Neural progenitor cell (in vitro differentiated cells): ENCODE measurements at regions not wholly inside any gene's neighbourhood (a gene's known extent, or its start where the extent isn't known, plus 50 kb on each side); places are given as distances from the start of the nearest gene placed in this dataset.
A peak's percentile ranks its signal among the peaks of the same experiment; 100 is the strongest.

Source experiments
- DNase-seq: peaks from one replicate; pipeline ENCODE4 v3.0.0-alpha.2; 2016; ENCODE audit warnings: low spot score
- H2AFZ ChIP-seq: fragments of 200-600 bp; sonication (generic); replicated peaks from 2 replicates; pipeline ENCODE4 v1.6.1; 2016; ENCODE audit warnings: antibody characterized with exemption
- H3F3A ChIP-seq: fragments of 200-600 bp; sonication (generic); 2 replicates; pipeline ENCODE4 v1.6.1; 2016; ENCODE audit warnings: antibody characterized with exemption, low read depth
- H3K27ac ChIP-seq: fragments of 200-600 bp; sonication (generic); 2 replicates; pipeline ENCODE4 v1.5.1; 2016; ENCODE audit warnings: mild to moderate bottlenecking
- H3K27me3 ChIP-seq: fragments of 200-600 bp; sonication (generic); 2 replicates; pipeline ENCODE4 v1.6.1; 2016; ENCODE audit warnings: mild to moderate bottlenecking, moderate library complexity
- H3K36me3 ChIP-seq: fragments of 200-600 bp; sonication (generic); 2 replicates; pipeline ENCODE4 v1.5.1; 2016
- H3K4me1 ChIP-seq: fragments of 200-600 bp; sonication (generic); 2 replicates; pipeline ENCODE4 v1.6.1; 2016; ENCODE audit warnings: mixed run types
- H3K4me2 ChIP-seq: fragments of 200-600 bp; sonication (generic); 2 replicates; pipeline ENCODE4 v1.6.1; 2016
- H3K4me3 ChIP-seq: fragments of 200-600 bp; sonication (generic); 2 replicates; pipeline ENCODE4 v1.5.1; 2016
- H3K79me2 ChIP-seq: fragments of 200-600 bp; sonication (generic); 2 replicates; pipeline ENCODE4 v1.6.1; 2016; ENCODE audit warnings: low read depth
- H3K9ac ChIP-seq: fragments of 200-600 bp; sonication (generic); 2 replicates; pipeline ENCODE4 v1.6.1; 2016
- H3K9me3 ChIP-seq: fragments of 200-600 bp; sonication (generic); 2 replicates; pipeline ENCODE4 v1.5.1; 2016; ENCODE audit warnings: low read depth
- H4K20me1 ChIP-seq: fragments of 200-600 bp; sonication (generic); 2 replicates; pipeline ENCODE4 v1.6.1; 2016; ENCODE audit warnings: low read depth
- H3K27ac Mint-ChIP-seq: 3 replicates; pipeline ENCODE4 v1.8.0; 2021; ENCODE audit warnings: mixed read lengths
- H3K27me3 Mint-ChIP-seq: 2 replicates; pipeline ENCODE4 v1.8.0; 2022; ENCODE audit warnings: low read depth, mild to moderate bottlenecking, inconsistent platforms, moderate library complexity, mixed read lengths; ENCODE audit not compliant: insufficient read depth
- H3K36me3 Mint-ChIP-seq: 3 replicates; pipeline ENCODE4 v1.8.0; 2021; ENCODE audit warnings: mixed read lengths
- H3K4me1 Mint-ChIP-seq: 3 replicates; pipeline ENCODE4 v1.8.0; 2021; ENCODE audit warnings: mixed read lengths
- H3K4me3 Mint-ChIP-seq: 3 replicates; pipeline ENCODE4 v1.8.0; 2021; ENCODE audit warnings: mild to moderate bottlenecking, moderate library complexity, mixed read lengths
- H3K9me3 Mint-ChIP-seq: 3 replicates; pipeline ENCODE4 v1.8.0; 2020; ENCODE audit warnings: mixed read lengths
- EZH2 ChIP-seq: fragments of 200-600 bp; sonication (generic); IDR thresholded peaks from 2 replicates; pipeline ENCODE4 v1.6.1; 2017; ENCODE audit warnings: antibody characterized with exemption, mild to moderate bottlenecking, moderate library complexity
- EZH2phosphoT487 ChIP-seq: fragments of 200-600 bp; sonication (generic); IDR thresholded peaks from 2 replicates; pipeline ENCODE4 v1.6.1; 2017; ENCODE audit warnings: antibody characterized with exemption
- TF ChIP-seq, protein P1 (sequence below): fragments of 200-600 bp; sonication (generic); IDR thresholded peaks from 2 replicates; pipeline ENCODE4 v1.5.1; 2017; ENCODE audit warnings: antibody characterized with exemption, mild to moderate bottlenecking

DNA sequence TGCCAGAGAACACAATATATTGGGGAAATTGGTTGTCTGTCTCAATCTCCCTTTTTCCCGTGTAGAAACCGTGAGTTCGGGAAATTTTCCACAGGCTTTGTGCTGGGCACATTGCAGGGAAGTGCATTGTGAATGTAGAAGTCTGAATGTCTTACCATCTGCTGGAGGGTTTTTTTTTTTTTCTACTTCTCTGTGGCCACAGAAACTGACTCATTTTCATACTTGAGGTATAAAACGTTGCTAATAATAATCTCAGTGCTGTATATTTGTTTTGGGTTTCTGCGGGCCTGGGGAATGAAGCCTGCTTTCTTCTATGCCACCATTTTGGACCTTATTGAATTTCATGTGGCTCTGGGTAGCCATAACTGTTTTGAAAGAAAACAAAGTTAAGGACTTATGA is 1001.2 kb downstream of the STIM2 start:
- TF ChIP-seq EZH2phosphoT487, result no peak
- TF ChIP-seq, protein P1, sequence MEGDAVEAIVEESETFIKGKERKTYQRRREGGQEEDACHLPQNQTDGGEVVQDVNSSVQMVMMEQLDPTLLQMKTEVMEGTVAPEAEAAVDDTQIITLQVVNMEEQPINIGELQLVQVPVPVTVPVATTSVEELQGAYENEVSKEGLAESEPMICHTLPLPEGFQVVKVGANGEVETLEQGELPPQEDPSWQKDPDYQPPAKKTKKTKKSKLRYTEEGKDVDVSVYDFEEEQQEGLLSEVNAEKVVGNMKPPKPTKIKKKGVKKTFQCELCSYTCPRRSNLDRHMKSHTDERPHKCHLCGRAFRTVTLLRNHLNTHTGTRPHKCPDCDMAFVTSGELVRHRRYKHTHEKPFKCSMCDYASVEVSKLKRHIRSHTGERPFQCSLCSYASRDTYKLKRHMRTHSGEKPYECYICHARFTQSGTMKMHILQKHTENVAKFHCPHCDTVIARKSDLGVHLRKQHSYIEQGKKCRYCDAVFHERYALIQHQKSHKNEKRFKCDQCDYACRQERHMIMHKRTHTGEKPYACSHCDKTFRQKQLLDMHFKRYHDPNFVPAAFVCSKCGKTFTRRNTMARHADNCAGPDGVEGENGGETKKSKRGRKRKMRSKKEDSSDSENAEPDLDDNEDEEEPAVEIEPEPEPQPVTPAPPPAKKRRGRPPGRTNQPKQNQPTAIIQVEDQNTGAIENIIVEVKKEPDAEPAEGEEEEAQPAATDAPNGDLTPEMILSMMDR, result no peak
- no peak for TF ChIP-seq EZH2
- no peaks in the 10 kb centered on the region for H3F3A ChIP-seq
- Mint-ChIP-seq H3K36me3 (no peaks in the 10 kb centered on the region), H3K27me3 (no peaks in the 10 kb centered on the region), H3K9me3 (peaks cover 2% of the 10 kb centered on the region), H3K4me3 (no peak overlapping the region), H3K4me1 (no peaks in the 10 kb centered on the region), H3K27ac (no peak overlapping the region)
- H4K20me1 ChIP-seq, result no peaks in the 10 kb centered on the region
- H3K9me3 ChIP-seq, result no peaks in the 10 kb centered on the region
- H3K36me3 ChIP-seq, result no peaks in the 10 kb centered on the region
- H3K4me3 ChIP-seq, result no peak overlapping the region
- no peak for DNase-seq
- no peaks in the 10 kb centered on the region for H3K4me1 ChIP-seq
- H3K9ac ChIP-seq, result no peak overlapping the region
- H2AFZ ChIP-seq, result peak overlapping the region; percentile 6
- H3K79me2 ChIP-seq, result no peaks in the 10 kb centered on the region
- no peaks in the 10 kb centered on the region for H3K27me3 ChIP-seq
- H3K27ac ChIP-seq, result no peak overlapping the region
- no peak overlapping the region for H3K4me2 ChIP-seq

DNA sequence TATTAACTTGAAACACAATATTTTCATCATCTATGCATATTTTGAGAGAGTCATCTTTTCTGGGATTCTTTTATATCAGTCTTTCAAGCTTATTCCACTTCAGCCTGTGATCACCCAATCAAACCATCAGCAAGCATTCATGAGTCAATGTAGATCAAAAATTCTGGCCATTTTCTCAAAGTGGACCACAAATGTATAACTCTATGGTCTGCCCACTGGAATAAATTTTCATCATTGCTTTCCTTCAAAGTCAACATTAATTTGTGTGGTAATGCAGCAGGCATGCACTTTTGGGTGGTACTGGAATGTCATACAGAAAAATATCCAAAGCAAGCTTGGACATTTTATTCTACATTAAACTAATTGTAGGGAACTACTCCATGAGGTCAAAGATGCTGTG is 1013.0 kb downstream of the STIM2 start:
- no peak for TF ChIP-seq EZH2phosphoT487
- TF ChIP-seq, protein P1, result no peak
- no peak for TF ChIP-seq EZH2
- Mint-ChIP-seq H3K4me1 (no peaks in the 10 kb centered on the region), H3K27ac (no peak overlapping the region), H3K9me3 (peaks cover under 1% of the 10 kb centered on the region), H3K36me3 (no peaks in the 10 kb centered on the region), H3K27me3 (peaks cover under 1% of the 10 kb centered on the region), H3K4me3 (no peak overlapping the region)
- Histone ChIP-seq H4K20me1 (no peaks in the 10 kb centered on the region), H3K27ac (no peak overlapping the region), H3K9ac (no peak overlapping the region), H3K27me3 (no peaks in the 10 kb centered on the region), H3K9me3 (no peaks in the 10 kb centered on the region), H3K4me3 (no peak overlapping the region), H3K79me2 (no peaks in the 10 kb centered on the region), H3K4me2 (no peak overlapping the region), H3K36me3 (no peaks in the 10 kb centered on the region), H3K4me1 (no peaks in the 10 kb centered on the region), H2AFZ (no peak overlapping the region), H3F3A (no peaks in the 10 kb centered on the region)
- no peak for DNase-seq

DNA sequence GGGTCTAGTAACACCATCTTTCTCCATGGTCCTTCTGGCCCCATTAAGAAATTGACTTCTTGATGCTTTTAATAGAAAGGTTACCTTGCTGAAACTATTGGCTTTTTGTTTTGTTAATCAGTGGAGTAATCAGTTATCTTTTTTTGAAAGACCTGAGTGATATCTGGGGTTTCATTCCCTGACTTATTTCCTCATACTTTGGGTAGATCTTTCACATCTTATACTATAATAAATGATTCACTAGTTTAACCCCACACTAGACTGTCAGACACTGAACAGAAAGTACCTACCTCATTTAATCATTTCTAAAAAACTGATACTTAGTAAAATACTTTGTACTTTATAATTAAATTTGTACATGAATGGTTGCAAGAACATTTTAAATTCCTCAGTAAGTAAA is 1021.1 kb downstream of the STIM2 start:
- H3K4me1 ChIP-seq, result no peaks in the 10 kb centered on the region
- no peak overlapping the region for H3K4me3 Mint-ChIP-seq
- H3K4me3 ChIP-seq, result no peak overlapping the region
- no peaks in the 10 kb centered on the region for H3K9me3 ChIP-seq
- H2AFZ ChIP-seq, result no peak overlapping the region
- H3K4me2 ChIP-seq, result no peak overlapping the region
- no peak overlapping the region for H3K27ac ChIP-seq
- no peaks in the 10 kb centered on the region for H3K36me3 Mint-ChIP-seq
- no peak for DNase-seq
- H3K79me2 ChIP-seq, result no peaks in the 10 kb centered on the region
- TF ChIP-seq, protein P1, result no peak
- no peaks in the 10 kb centered on the region for H3F3A ChIP-seq
- H3K9me3 Mint-ChIP-seq, result peaks cover 17% of the 10 kb centered on the region
- no peaks in the 10 kb centered on the region for H3K36me3 ChIP-seq
- H4K20me1 ChIP-seq, result no peaks in the 10 kb centered on the region
- peaks cover 3% of the 10 kb centered on the region for H3K27me3 Mint-ChIP-seq
- no peaks in the 10 kb centered on the region for H3K4me1 Mint-ChIP-seq
- no peaks in the 10 kb centered on the region for H3K27me3 ChIP-seq
- no peak overlapping the region for H3K27ac Mint-ChIP-seq
- H3K9ac ChIP-seq, result no peak overlapping the region

DNA sequence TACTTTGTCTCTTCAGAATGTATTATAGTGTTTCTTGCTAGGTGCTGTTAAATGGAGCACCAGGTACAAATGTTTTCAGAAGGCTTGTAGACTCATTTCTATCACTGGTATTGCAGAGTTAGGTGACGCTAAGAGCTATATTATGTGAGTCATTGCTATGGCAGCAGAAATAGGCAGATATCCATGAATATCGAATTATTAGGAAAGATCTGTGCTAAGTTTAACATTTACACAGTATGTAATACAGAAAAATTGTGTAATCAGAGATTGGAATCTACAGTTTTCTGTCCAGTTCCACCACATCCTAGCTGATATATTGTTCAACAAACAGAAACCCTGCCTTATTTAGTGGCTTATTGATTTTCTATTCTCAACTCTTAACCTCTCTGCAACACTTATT is 1025.5 kb downstream of the STIM2 start:
- Histone ChIP-seq H3K4me1 (no peaks in the 10 kb centered on the region), H3K27ac (no peak overlapping the region), H3K4me3 (no peak overlapping the region), H4K20me1 (no peaks in the 10 kb centered on the region), H3F3A (no peaks in the 10 kb centered on the region), H2AFZ (no peak overlapping the region), H3K36me3 (no peaks in the 10 kb centered on the region), H3K4me2 (no peak overlapping the region), H3K27me3 (no peaks in the 10 kb centered on the region), H3K9ac (no peak overlapping the region), H3K9me3 (no peaks in the 10 kb centered on the region), H3K79me2 (no peaks in the 10 kb centered on the region)
- no peaks in the 10 kb centered on the region for H3K9me3 Mint-ChIP-seq
- no peak for DNase-seq
- H3K27me3 Mint-ChIP-seq, result no peaks in the 10 kb centered on the region
- peaks cover 3% of the 10 kb centered on the region for H3K4me1 Mint-ChIP-seq
- no peak for TF ChIP-seq EZH2
- TF ChIP-seq, protein P1, result no peak
- no peak for TF ChIP-seq EZH2phosphoT487
- no peak overlapping the region for H3K4me3 Mint-ChIP-seq
- H3K36me3 Mint-ChIP-seq, result no peaks in the 10 kb centered on the region
- no peak overlapping the region for H3K27ac Mint-ChIP-seq
